ENCODE measurements at regions not wholly inside any gene's neighbourhood (a gene's known extent, or its start where the extent isn't known, plus 50 kb on each side); places are given as distances from the start of the nearest gene placed in this dataset.
"Not testable (repeated sequence)": the region's sequence is repeated elsewhere in the genome, so short reads cannot be mapped to it uniquely, and the experiment has no call there.

GRCh38 chr7:24135003-24135817, 148.8 kb upstream of the NPY start:
- DNase-seq = no peak

GRCh38 chr7:24137338-24137737, 146.7 kb upstream of the NPY start:
- DNase-seq = no peak

- peak; percentile 16 to 41 for DNase-seq
Observed at GRCh38 chr7:24138343-24138742, 145.6 kb upstream of the NPY start.

- no peak for DNase-seq
Observed at GRCh38 chr7:24140001-24140400, 144.0 kb upstream of the NPY start.

GRCh38 chr7:24141874-24142509, 142.0 kb upstream of the NPY start:
- DNase-seq = no peak

GRCh38 chr7:24143547-24143946, 140.4 kb upstream of the NPY start:
- DNase-seq = no peak

- no peak for DNase-seq
Observed at GRCh38 chr7:24151944-24152343, 132.0 kb upstream of the NPY start.

- DNase-seq = no peak
Observed at GRCh38 chr7:24152356-24152755, 131.6 kb upstream of the NPY start.

GRCh38 chr7:24152877-24153472, 131.0 kb upstream of the NPY start:
- no peak for DNase-seq

- no peak for DNase-seq
Observed at GRCh38 chr7:24157666-24158065, 126.3 kb upstream of the NPY start.

GRCh38 chr7:24158975-24159374, 125.0 kb upstream of the NPY start:
- DNase-seq = no peak

GRCh38 chr7:24164401-24164800, 119.6 kb upstream of the NPY start:
- no peak for DNase-seq

- no peak for DNase-seq
Observed at GRCh38 chr7:24169077-24169624, 114.8 kb upstream of the NPY start.

- DNase-seq = not testable (repeated sequence)
Observed at GRCh38 chr7:24171951-24172350, 112.0 kb upstream of the NPY start.

- DNase-seq = peak; percentile 38 to 50
Observed at GRCh38 chr7:24172856-24173255, 111.1 kb upstream of the NPY start.

GRCh38 chr7:24175603-24176002, 108.4 kb upstream of the NPY start:
- DNase-seq = no peak

GRCh38 chr7:24178811-24179570, 105.0 kb upstream of the NPY start:
- no peak for DNase-seq

GRCh38 chr7:24191362-24191761, 92.6 kb upstream of the NPY start:
- no peak for DNase-seq

GRCh38 chr7:24192053-24192452, 91.9 kb upstream of the NPY start:
- no peak for DNase-seq

- DNase-seq = no peak
Observed at GRCh38 chr7:24192691-24193090, 91.3 kb upstream of the NPY start.

GRCh38 chr7:24197852-24198251, 86.1 kb upstream of the NPY start:
- no peak for DNase-seq

GRCh38 chr7:24199978-24200377, 84.0 kb upstream of the NPY start:
- DNase-seq = no peak

Measured in right lung (tissue), 2 donors.